Stomach (tissue), 8 donors: ENCODE measurements at regions not wholly inside any gene's neighbourhood (a gene's known extent, or its start where the extent isn't known, plus 50 kb on each side); places are given as distances from the start of the nearest gene placed in this dataset.
"Not testable (repeated sequence)": the region's sequence is repeated elsewhere in the genome, so short reads cannot be mapped to it uniquely, and the experiment has no call there.

ENCODE experiments used
- DNase-seq, 2 donors: peaks; one replicate each; pipeline versions ENCODE4 v3.0.0 to v3.0.0-alpha.2; 2013 to 2019
- H3K27ac ChIP-seq, 5 donors: fragments of 200-600 bp in 4 of 5; sonication (generic) in 4 of 5; one replicate each; pipeline ENCODE4 v1.5.1; 2013 to 2019; ENCODE audit warnings: mild to moderate bottlenecking in 1 of 5, moderate library complexity in 1 of 5
- H3K27me3 ChIP-seq, 3 donors: fragments of 200-600 bp; sonication (generic); one replicate each; pipeline ENCODE4 v1.5.1; 2017 to 2019; ENCODE audit warnings: mixed run types in 1 of 3
- H3K36me3 ChIP-seq, 4 donors: fragments of 200-600 bp; sonication (generic); 1 replicate in 3 of 4; 2 replicates in 1 of 4; pipeline ENCODE4 v1.5.1; 2016 to 2019
- H3K4me1 ChIP-seq, 4 donors: fragments of 200-600 bp; sonication (generic); one replicate each; pipeline ENCODE4 v1.5.1; 2016 to 2019
- H3K4me3 ChIP-seq, 4 donors: fragments of 200-600 bp; sonication (generic) in 3 of 4; one replicate each; pipeline ENCODE4 v1.5.1; 2016 to 2019; ENCODE audit warnings: mild to moderate bottlenecking in 1 of 4
- H3K9me3 ChIP-seq, 4 donors: fragments of 200-600 bp; sonication (generic); one replicate each; pipeline ENCODE4 v1.5.1; 2016 to 2019
- EP300 ChIP-seq: sonication (generic); formaldehyde crosslinking; IDR thresholded peaks from one replicate; pipeline ENCODE4 v1.6.1; 2017; ENCODE audit warnings: antibody characterized with exemption
- POLR2A ChIP-seq, 4 donors: fragments of 450-650 bp; IDR thresholded peaks; one replicate each; pipeline ENCODE4 v1.6.1; 2016; ENCODE audit warnings: antibody characterized with exemption in 4 of 4, control low read depth in 2 of 4, mild to moderate bottlenecking in 1 of 4, moderate library complexity in 1 of 4
- POLR2AphosphoS5 ChIP-seq, 3 donors: sonication (generic); formaldehyde crosslinking; IDR thresholded peaks; one replicate each; pipeline ENCODE4 v1.6.1; 2016; ENCODE audit warnings: antibody characterized with exemption in 3 of 3
- WGBS, 5 donors: extraction: QIAGEN DNeasy Blood & Tissue Kit in 3 of 5; methylation state at CpG; one replicate each; pipeline versions ENCODE4 v1.1.5 to v1.1.7; 2013 to 2018; 5-methylcytosine and 5-hydroxymethylcytosine counted together
- intact Hi-C: fragments of 100-400 bp; cut with DNase I; formaldehyde crosslinking; loops from one replicate; pipeline ENCODE4 v1.15.1; 2023; ENCODE audit warnings: low total_unique reads
- TF ChIP-seq, protein P1 (sequence below), 7 experiments: fragments of 450-650 bp in 4 of 7; fragments of 200-600 bp in 3 of 7; sonication (generic) in 3 of 7; IDR thresholded peaks; one replicate each; pipeline ENCODE4 v1.5.1; 2016 to 2019; ENCODE audit warnings: antibody characterized with exemption in 7 of 7, control low read depth in 2 of 7, mild to moderate bottlenecking in 1 of 7
- donor health status: healthy with polysubstance abuse.
- donor health status: Bipolar disorder and iron deficiency.
- donor health status: healthy.

GRCh38 chr3:135597855-135598254 is 367.7 kb upstream of the PPP2R3A start:
- H3K27ac ChIP-seq, result no peak overlapping the region
- 65 to 89% (median 76%) methylated on average over 2 of the region's 2 CpGs for WGBS, 5 donors
- peaks cover 0 to 6% (median 1%) of the 10 kb centered on the region in 4 donors for H3K9me3 ChIP-seq
- no peaks in the 10 kb centered on the region for H3K27me3 ChIP-seq
- H3K36me3 ChIP-seq, result no peaks in the 10 kb centered on the region
- TF ChIP-seq POLR2AphosphoS5 (IDR thresholded peaks at IDR 0.05), result no peak
- TF ChIP-seq POLR2A (IDR thresholded peaks at IDR 0.05), result no peak
- TF ChIP-seq EP300, result no peak
- TF ChIP-seq, protein P1, sequence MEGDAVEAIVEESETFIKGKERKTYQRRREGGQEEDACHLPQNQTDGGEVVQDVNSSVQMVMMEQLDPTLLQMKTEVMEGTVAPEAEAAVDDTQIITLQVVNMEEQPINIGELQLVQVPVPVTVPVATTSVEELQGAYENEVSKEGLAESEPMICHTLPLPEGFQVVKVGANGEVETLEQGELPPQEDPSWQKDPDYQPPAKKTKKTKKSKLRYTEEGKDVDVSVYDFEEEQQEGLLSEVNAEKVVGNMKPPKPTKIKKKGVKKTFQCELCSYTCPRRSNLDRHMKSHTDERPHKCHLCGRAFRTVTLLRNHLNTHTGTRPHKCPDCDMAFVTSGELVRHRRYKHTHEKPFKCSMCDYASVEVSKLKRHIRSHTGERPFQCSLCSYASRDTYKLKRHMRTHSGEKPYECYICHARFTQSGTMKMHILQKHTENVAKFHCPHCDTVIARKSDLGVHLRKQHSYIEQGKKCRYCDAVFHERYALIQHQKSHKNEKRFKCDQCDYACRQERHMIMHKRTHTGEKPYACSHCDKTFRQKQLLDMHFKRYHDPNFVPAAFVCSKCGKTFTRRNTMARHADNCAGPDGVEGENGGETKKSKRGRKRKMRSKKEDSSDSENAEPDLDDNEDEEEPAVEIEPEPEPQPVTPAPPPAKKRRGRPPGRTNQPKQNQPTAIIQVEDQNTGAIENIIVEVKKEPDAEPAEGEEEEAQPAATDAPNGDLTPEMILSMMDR (IDR thresholded peaks at IDR 0.05), result no peak
- no peak for DNase-seq
- H3K4me3 ChIP-seq, result no peak overlapping the region
- no peaks in the 10 kb centered on the region for H3K4me1 ChIP-seq
- intact Hi-C loops, result no loop called here

GRCh38 chr3:135598597-135598996 is 366.9 kb upstream of the PPP2R3A start:
- no peaks in the 10 kb centered on the region for H3K27me3 ChIP-seq
- intact Hi-C loops, result no loop called here
- no peak overlapping the region for H3K27ac ChIP-seq
- H3K9me3 ChIP-seq, result no peaks in the 10 kb centered on the region
- WGBS, 5 donors, result 70 to 84% (median 76%) methylated on average over 2 of the region's 2 CpGs
- no peaks in the 10 kb centered on the region for H3K36me3 ChIP-seq
- H3K4me1 ChIP-seq, result no peaks in the 10 kb centered on the region
- no peak for TF ChIP-seq POLR2A (IDR thresholded peaks at IDR 0.05)
- TF ChIP-seq, protein P1 (IDR thresholded peaks at IDR 0.05), result no peak
- TF ChIP-seq EP300, result no peak
- no peak for TF ChIP-seq POLR2AphosphoS5 (IDR thresholded peaks at IDR 0.05)
- no peak overlapping the region for H3K4me3 ChIP-seq
- DNase-seq, result no peak

- H3K4me1 ChIP-seq, DNase-seq, H3K4me3 ChIP-seq, H3K27ac ChIP-seq, H3K27me3 ChIP-seq, H3K36me3 ChIP-seq, intact Hi-C loops: not testable (repeated sequence)
- WGBS, 5 donors, result 73 to 87% (median 77%) methylated on average over 8 to 10 of the region's 10 CpGs
- H3K9me3 ChIP-seq, result peaks cover 0 to 12% (median 9%) of the 10 kb centered on the region in 4 donors
These were observed 361.0 kb upstream of the PPP2R3A start for GRCh38 chr3:135604512-135604911.

GRCh38 chr3:135618123-135618522 is 347.4 kb upstream of the PPP2R3A start:
- TF ChIP-seq, protein P1 (IDR thresholded peaks at IDR 0.05), result no peak
- TF ChIP-seq EP300 (no peak), POLR2A (IDR thresholded peaks at IDR 0.05) (no peak), POLR2AphosphoS5 (IDR thresholded peaks at IDR 0.05) (no peak)
- no peak for DNase-seq
- no peaks in the 10 kb centered on the region for H3K9me3 ChIP-seq
- H3K4me3 ChIP-seq, result no peak overlapping the region
- no peaks in the 10 kb centered on the region for H3K4me1 ChIP-seq
- WGBS, 5 donors, result 41 to 69% (median 59%) methylated on average over 4 of the region's 4 CpGs
- no peaks in the 10 kb centered on the region for H3K27me3 ChIP-seq
- no peak overlapping the region for H3K27ac ChIP-seq
- no peaks in the 10 kb centered on the region for H3K36me3 ChIP-seq
- intact Hi-C loops, result no loop called here

- no peak for DNase-seq
- TF ChIP-seq POLR2AphosphoS5 (IDR thresholded peaks at IDR 0.05) (no peak), POLR2A (IDR thresholded peaks at IDR 0.05) (no peak), EP300 (no peak)
- TF ChIP-seq, protein P1 (IDR thresholded peaks at IDR 0.05), result no peak
- WGBS, 5 donors, result 59 to 68% (median 64%) methylated on average over 3 of the region's 3 CpGs
- no peak overlapping the region for H3K4me3 ChIP-seq
- H3K4me1 ChIP-seq, result no peaks in the 10 kb centered on the region
- no peaks in the 10 kb centered on the region for H3K9me3 ChIP-seq
- no peaks in the 10 kb centered on the region for H3K36me3 ChIP-seq
- H3K27ac ChIP-seq, result no peak overlapping the region
- no peaks in the 10 kb centered on the region for H3K27me3 ChIP-seq
- intact Hi-C loops, result no loop called here
These were observed 344.2 kb upstream of the PPP2R3A start for GRCh38 chr3:135621184-135621920.
